Hematopoietic multipotent progenitor cell (in vitro differentiated cells): ENCODE measurements at regions not wholly inside any gene's neighbourhood (a gene's known extent, or its start where the extent isn't known, plus 50 kb on each side); places are given as distances from the start of the nearest gene placed in this dataset.

ENCODE experiments used
- DNase-seq, 3 donors: peaks; one replicate each; pipeline ENCODE4 v3.0.0-alpha.2; 2011 to 2015; ENCODE audit warnings: low read depth in 2 of 3, low spot score in 2 of 3

GRCh38 chr14:85799668-85800067 is 269.7 kb downstream of the FLRT2 start:
- no peak for DNase-seq

DNA sequence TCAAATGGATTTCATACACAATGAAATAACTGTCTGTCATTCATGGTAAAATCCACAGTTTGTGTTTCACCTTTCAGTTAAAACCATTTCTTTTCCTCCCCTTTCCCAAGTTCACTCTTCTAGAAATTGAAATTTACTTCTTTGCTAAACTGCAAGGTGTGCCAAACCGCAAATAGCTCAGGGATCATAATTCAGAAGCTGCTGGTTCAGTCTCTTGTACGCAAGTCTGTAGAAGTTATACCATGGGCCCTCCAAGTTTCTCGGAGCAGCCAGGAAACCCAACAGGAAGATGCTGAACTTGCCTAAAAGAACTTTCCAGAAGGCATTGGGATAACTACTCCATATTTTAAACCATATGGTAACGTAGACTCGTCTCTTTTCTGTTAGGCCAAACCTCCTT is 268.9 kb downstream of the FLRT2 start:
- DNase-seq = no peak

- no peak for DNase-seq
These were observed 263.6 kb downstream of the FLRT2 start for GRCh38 chr14:85793533-85793932.

- DNase-seq = no peak
These were observed 259.6 kb downstream of the FLRT2 start for GRCh38 chr14:85789506-85789905.

GRCh38 chr14:85788470-85789233 is 258.7 kb downstream of the FLRT2 start:
- no peak for DNase-seq

DNA sequence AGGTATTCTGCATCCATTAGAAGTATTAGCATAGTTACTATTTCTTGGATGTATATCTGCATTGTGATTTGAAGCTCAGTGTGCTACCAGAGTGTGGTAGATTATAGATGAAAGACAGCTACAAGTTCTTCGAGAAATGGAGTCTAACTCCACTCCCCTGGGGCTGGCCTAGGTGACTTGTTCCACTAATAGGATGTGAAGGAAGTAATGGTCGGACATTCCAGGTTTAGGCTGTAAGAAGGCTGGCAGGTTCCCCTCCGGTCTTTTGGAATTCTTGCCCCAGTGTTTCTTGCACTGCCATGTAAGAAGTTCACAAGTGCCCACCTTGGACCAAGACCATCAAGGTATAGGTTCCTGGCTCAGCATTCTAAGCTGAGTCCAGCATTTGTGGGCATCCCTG is 236.4 kb downstream of the FLRT2 start:
- no peak for DNase-seq

- no peak for DNase-seq
These were observed 234.9 kb downstream of the FLRT2 start for GRCh38 chr14:85764822-85765221.

- no peak for DNase-seq
These were observed 232.6 kb downstream of the FLRT2 start for GRCh38 chr14:85762526-85762925.

DNA sequence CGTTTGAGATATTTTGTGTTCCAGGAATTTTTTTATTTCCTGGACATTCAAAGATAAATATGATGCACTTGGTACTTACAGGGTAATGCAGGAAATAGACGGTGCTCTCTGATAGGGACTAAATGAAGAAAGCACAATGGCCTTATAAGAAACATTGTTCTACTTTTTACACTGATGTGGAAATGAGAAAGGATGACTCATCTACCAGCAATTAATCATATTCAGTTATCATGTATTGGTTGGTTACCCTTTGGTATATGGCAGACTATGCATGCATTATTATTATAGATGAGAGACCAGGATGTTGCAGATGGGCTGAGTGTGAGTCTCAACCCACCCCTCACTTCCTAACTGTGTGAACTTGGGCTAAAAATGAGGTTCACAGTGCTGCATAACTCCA is 222.2 kb downstream of the FLRT2 start:
- DNase-seq = no peak

DNA sequence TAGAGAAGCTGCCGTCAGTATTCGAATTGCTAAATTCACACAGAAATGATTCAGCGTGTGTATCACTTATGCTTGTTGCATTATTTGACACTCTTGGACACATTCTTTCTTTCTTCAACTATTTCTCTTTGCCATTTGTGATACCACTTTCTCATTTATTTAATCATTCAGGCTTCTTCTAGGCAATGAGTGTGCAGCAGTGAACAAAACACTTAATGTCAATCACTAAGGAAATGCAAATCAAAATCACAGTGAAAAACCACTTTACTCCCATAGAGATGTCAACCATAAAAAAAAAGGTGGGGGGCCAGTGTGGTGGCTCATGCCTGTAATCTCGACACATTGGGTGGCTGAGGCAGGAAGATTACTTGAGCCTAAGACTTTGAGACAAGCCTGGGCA is 214.6 kb downstream of the FLRT2 start:
- DNase-seq = no peak

DNA sequence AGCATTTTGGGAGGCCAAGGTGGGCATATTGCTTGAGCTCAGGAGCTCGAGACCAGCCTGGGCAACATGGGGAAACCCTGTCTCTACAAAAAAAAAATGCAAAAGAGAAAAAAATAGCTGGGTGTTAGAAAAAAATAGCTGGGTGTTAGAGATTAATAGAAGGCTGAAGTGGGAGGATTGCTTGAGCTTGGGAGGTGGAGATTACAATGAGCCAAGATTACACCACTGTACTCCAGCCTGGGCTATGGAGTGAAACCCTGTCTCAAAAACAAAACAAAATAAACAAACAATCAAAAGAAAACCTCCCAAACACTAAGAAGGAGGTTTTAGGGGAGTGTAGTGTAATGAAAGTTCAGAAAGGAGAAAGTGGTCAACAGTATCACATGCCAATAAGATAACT is 202.1 kb downstream of the FLRT2 start:
- no peak for DNase-seq

DNA sequence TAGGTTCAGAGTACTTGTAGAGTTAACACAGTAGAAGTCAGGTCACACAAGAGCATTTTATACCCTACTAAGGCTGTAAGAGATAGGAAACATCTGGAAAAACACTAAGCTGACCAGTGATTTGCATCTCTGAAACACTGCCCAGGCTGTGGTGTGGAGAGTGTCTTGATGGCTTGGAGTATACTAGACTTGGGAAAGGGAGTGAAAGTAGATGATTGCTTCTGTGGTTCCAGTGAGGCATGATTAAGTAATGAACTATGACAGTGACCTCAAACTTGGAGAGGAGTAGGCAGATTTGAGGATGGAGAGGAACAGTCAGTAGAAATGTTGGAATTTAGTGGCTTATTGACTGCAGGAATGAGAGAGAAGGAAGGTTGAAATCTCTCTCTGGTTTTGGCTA is 201.2 kb downstream of the FLRT2 start:
- no peak for DNase-seq

DNA sequence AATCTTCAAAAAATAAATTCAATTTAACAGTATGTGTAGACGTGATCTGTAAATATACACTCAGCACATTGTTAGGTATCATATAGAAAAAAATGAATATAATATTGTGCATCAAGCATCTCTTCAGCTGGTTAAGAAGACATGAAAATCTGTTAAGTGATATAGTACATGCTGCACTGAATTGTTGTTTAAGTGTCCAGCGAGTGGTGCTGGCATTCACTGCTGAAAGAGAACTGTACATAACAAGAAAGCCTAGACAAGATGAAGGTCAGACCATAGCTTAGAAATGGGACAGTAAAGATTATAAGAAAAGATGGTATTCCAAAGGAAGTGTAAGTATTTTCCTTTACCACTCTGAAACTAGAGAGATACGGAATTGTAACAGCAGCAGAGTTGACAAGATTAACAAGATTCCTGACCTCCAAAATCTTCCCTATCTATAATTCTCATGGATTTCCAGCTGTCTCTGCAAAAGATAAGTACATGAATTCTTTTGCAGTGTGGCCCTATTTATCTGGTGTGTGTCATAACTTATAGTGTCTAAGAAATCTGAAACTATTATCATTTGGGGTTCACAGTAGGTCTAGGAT is 198.6 kb downstream of the FLRT2 start:
- no peak for DNase-seq

DNA sequence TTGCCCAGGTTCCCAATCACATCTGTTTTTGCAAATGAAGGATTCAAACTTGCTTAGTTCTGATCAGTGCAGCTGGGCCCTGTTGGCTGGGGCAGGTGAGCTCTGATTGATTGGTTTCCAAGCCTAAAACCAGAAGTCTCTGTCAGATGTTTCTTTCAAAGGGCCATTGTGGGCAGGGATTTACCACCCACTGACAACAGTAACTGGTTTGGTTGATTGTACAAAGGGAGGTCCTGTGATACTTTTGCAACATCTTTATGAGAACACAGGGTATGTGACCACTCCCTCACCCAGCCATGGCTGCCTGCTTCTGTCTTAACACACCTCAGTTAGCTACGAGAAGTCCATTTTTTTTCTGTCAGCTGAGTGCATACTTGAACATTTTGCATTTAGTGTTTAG is 184.1 kb downstream of the FLRT2 start:
- no peak for DNase-seq

- DNase-seq = no peak
These were observed 181.7 kb downstream of the FLRT2 start for GRCh38 chr14:85711620-85712019.
